ENCODE measurements at regions not wholly inside any gene's neighbourhood (a gene's known extent, or its start where the extent isn't known, plus 50 kb on each side); places are given as distances from the start of the nearest gene placed in this dataset.
"Not testable (repeated sequence)": the region's sequence is repeated elsewhere in the genome, so short reads cannot be mapped to it uniquely, and the experiment has no call there.

GRCh38 chrX:500481-501010 is 113.8 kb upstream of the PPP2R3B start:
- DNase-seq = no peak

- no peak for DNase-seq
Measured at GRCh38 chrX:506341-506740, 119.6 kb upstream of the PPP2R3B start.

GRCh38 chrX:508163-508562 is 121.5 kb upstream of the PPP2R3B start:
- no peak for DNase-seq

- DNase-seq = not testable (repeated sequence)
Measured at GRCh38 chrX:508821-509220, 121.8 kb upstream of the SHOX start.

GRCh38 chrX:511089-511488 is 119.5 kb upstream of the SHOX start:
- DNase-seq = not testable (repeated sequence)

GRCh38 chrX:518319-518718 is 112.3 kb upstream of the SHOX start:
- no peak for DNase-seq

GRCh38 chrX:519741-520140 is 110.8 kb upstream of the SHOX start:
- no peak for DNase-seq

- DNase-seq = no peak
Measured at GRCh38 chrX:522456-522855, 108.1 kb upstream of the SHOX start.

GRCh38 chrX:525134-525533 is 105.5 kb upstream of the SHOX start:
- DNase-seq = no peak

DNA sequence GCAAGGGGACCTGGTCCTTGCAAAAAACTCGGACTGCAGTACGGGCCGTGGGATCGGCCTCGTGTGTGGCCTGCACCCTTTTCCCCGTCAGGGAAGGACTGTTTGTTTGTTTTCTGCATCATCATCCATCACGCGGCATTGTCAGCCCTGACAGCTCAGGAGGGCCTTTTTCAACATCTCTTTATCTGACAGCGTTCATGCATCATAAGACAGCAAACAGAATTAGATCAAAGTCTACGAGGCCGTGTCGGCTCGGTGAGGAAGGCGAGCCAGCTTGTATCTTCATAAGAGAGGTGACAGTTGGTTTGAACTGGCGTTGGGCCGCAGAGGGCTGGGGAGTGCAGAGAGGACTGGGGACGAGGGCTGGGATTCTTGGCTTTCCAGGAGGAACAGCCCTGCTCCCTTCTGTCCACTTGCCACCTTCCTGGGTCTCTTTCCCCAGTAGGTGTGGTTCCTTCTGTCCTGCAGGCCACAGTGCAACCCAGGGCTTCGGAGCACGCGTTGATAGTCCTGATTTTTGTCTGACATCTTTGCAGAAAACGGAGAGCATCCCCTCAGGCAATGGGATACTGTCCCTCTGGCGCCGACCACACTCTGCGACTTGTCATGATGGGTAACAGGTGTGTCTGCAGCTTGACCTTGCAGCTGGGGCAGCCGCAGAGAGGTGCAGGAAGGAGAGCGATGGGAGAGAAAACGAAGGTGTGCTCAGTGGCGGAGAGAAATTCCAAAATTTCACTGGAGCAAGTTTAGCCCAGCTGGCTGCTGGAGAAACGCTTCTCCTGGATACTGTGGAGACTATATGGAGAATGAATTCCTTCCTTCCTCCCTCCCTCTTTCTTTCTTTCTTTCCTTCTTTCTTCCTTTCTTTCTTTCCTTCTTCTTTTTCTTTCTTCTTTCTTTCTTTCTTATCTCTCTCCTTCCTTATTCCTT is 104.0 kb upstream of the SHOX start:
- no peak for DNase-seq

GRCh38 chrX:530726-531610 is 99.6 kb upstream of the SHOX start:
- DNase-seq = no peak

GRCh38 chrX:531611-531936 is 99.0 kb upstream of the SHOX start:
- no peak for DNase-seq

- no peak for DNase-seq
Measured at GRCh38 chrX:534804-535203, 95.8 kb upstream of the SHOX start.

DNA sequence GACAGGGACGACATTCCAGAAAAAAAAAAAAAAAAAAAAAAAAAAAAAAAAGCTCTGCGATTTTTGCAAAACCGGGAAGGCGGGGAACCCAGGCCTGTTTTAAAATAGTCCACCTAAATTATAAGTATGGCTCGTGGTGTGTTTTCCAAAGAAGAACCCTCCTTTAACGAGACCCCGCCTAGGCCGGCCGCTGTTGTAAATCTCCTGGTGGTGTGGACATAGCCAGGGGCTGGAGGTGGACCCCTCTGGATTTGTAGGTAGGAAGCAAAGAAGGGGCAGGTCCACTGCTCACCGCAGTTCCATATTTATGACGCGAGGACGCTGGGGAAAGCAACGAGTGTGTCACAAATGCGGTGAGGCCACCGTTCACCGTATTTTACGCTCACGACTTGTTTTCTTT is 94.0 kb upstream of the SHOX start:
- no peak for DNase-seq

- no peak for DNase-seq
Measured at GRCh38 chrX:537151-537550, 93.4 kb upstream of the SHOX start.

- no peak for DNase-seq
Measured at GRCh38 chrX:538311-538710, 92.3 kb upstream of the SHOX start.

DNA sequence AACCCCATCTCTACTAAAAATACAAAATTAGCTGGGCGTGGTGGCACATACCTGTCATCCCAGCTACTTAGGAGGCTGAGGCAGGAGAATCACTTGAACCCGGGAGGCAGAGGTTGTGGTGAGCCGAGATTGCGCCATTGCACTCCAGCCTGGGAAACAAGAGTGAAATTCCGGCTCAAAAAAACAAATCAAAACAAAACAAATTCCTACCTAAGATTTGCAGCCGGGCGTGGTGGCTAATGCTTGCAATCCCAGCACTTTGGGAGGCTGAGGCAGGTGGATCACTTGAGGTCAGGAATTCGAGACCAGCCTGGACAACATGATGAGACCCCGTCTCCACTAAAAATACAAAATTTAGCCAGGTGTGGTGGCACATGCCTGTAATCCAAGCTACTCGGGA is 89.6 kb upstream of the SHOX start:
- DNase-seq = not testable (repeated sequence)

GRCh38 chrX:542179-542578 is 88.4 kb upstream of the SHOX start:
- no peak for DNase-seq

DNA sequence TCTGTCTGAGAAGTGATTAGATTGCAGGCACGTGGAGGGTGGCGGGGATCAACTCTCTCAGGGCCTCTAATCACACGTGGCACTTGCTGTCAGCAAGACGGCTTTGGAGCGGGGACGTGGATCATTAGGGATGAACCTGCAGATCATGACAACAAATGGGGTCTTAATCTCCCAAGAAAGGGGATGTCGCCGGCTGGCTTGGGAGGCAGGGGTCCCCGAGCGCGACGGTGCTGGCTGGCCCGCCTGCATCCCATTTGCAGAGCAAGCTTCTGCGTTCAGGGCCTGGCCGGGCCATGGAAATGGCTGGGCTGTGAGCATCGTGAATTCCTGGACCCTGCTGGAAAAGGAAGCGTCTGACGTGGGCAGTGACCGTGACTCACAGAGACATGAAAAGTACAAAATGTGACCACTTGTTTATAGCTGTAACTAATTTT is 85.1 kb upstream of the SHOX start:
- DNase-seq = no peak

- no peak for DNase-seq
Measured at GRCh38 chrX:550514-550913, 80.1 kb upstream of the SHOX start.

- DNase-seq = no peak
Measured at GRCh38 chrX:551306-551705, 79.3 kb upstream of the SHOX start.

DNA sequence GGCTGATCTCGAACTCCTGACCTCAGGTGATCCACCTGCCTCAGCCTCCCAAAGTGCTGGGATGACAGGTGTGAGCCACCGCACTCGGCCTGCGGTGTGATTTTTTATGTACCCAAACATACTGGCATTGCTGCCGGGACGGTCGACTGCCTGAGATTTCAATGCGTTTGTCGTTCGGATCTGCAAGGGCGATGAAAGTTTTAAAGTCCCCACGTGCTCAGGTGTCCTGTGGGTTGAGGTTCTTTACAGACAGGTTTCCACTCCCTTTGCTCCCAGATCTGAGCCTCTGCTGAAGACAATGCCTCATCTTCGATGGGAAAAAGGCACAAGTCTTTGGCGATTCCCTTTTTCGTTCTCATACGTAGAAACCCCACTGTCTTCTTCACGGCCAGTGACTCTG is 78.1 kb upstream of the SHOX start:
- no peak for DNase-seq

DNA sequence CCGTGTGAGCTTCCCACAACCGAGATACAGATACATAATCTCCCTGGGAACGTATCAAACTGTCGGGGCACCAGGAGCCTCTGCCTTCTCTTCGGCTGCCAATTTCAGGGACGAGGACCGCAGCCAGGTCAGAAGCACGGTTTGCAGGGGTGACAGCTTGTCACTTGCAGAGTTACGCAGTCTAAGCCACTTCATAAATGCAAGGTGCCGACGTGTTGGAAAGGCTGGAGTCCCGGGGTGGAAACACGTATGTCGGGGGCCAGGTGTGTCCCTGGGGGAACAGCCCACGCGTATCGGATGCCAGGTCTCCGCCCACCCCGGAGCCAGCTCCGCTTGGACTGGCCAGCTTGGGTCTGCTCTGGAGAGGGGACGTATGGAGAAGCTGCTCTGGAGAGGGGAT is 76.3 kb upstream of the SHOX start:
- no peak for DNase-seq

Measured in tongue (tissue), 1 donor.